SK-N-MC (cell line): ENCODE measurements at regions not wholly inside any gene's neighbourhood (a gene's known extent, or its start where the extent isn't known, plus 50 kb on each side); places are given as distances from the start of the nearest gene placed in this dataset.

Experiments
- EZH2 ChIP-seq: fragments of 200-600 bp; sonication (generic); IDR thresholded peaks from one replicate; pipeline ENCODE4 v1.6.1; 2017; ENCODE audit warnings: antibody characterized with exemption
- POLR2AphosphoS5 ChIP-seq: IDR thresholded peaks from 2 replicates; pipeline ENCODE4 v1.6.1; 2012; ENCODE audit warnings: mild to moderate bottlenecking, low read depth, low read length, borderline replicate concordance

DNA sequence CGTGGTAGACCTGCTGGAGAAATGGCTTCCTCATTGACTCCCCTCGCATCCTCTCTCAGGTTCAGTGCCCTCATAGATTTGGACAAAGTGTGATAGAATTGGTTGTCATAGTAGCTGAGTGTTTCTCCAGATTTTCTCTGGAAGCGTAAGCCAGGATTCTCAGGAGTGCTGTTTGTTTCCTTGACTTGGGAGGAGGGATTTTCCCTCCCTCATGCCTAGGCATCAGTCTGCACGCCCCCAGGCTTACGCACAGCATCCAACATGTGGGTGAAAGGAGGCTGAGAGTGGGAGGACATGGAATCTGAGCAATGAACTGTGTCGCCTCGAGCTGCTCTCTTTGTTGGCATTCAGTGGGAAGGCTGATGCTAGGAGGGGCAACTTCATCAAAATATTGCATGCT is 503.5 kb downstream of the LTN1 start:
- TF ChIP-seq EZH2, result no peak
- no peak for TF ChIP-seq POLR2AphosphoS5
